ENCODE measurements at regions not wholly inside any gene's neighbourhood (a gene's known extent, or its start where the extent isn't known, plus 50 kb on each side); places are given as distances from the start of the nearest gene placed in this dataset.

DNA sequence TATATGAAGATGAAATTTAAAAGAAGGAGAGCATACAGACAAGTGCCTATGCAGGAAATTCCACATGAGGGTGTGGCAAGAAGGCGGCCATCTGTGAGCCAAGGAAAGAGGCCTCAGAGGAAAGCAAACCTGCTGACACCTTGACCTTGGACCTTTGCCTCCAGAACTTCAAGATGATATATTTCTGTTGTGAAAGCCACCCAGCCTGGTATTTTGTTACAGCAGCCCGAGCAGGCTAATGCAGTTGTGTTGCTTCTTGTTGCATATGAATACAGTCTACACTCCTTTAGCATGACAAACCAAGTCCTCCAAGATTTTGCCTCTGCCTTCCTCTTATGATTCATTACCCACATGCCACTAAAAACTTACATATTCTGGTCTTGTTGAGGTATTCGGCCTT is 374.8 kb upstream of the TRIB2 start:
- no peaks in the 10 kb centered on the region for H3K9me3 ChIP-seq (ENCODE audit: low read depth)
- H3K4me1 ChIP-seq = no peaks in the 10 kb centered on the region
- H3K4me3 ChIP-seq = no peak overlapping the region
- no peak overlapping the region for H3K9ac ChIP-seq
- H3K36me3 ChIP-seq = no peaks in the 10 kb centered on the region
- no peaks in the 10 kb centered on the region for H3K4me1 Mint-ChIP-seq
- no peaks in the 10 kb centered on the region for H3K27me3 ChIP-seq
- no peaks in the 10 kb centered on the region for H3K9me3 Mint-ChIP-seq
- H4K20me1 ChIP-seq (ENCODE audit: low read depth) = no peaks in the 10 kb centered on the region
- H3K4me3 Mint-ChIP-seq = no peak overlapping the region
- no peak overlapping the region for H3K27ac Mint-ChIP-seq
- H3K27me3 Mint-ChIP-seq (ENCODE audit: insufficient read depth, low read depth) = no peaks in the 10 kb centered on the region
- H2AFZ ChIP-seq (replicated peaks) = no peak overlapping the region
- H3K36me3 Mint-ChIP-seq = no peaks in the 10 kb centered on the region
- H3K79me2 ChIP-seq (ENCODE audit: low read depth) = no peaks in the 10 kb centered on the region
- H3K27ac ChIP-seq = no peak overlapping the region
- TF ChIP-seq EZH2phosphoT487 (IDR thresholded peaks at IDR 0.05) (no peak), EZH2 (IDR thresholded peaks at IDR 0.05) (no peak)
- TF ChIP-seq, protein P1, sequence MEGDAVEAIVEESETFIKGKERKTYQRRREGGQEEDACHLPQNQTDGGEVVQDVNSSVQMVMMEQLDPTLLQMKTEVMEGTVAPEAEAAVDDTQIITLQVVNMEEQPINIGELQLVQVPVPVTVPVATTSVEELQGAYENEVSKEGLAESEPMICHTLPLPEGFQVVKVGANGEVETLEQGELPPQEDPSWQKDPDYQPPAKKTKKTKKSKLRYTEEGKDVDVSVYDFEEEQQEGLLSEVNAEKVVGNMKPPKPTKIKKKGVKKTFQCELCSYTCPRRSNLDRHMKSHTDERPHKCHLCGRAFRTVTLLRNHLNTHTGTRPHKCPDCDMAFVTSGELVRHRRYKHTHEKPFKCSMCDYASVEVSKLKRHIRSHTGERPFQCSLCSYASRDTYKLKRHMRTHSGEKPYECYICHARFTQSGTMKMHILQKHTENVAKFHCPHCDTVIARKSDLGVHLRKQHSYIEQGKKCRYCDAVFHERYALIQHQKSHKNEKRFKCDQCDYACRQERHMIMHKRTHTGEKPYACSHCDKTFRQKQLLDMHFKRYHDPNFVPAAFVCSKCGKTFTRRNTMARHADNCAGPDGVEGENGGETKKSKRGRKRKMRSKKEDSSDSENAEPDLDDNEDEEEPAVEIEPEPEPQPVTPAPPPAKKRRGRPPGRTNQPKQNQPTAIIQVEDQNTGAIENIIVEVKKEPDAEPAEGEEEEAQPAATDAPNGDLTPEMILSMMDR (IDR thresholded peaks at IDR 0.05) = no peak
- no peaks in the 10 kb centered on the region for H3F3A ChIP-seq (ENCODE audit: low read depth)
- no peak overlapping the region for H3K4me2 ChIP-seq
- DNase-seq (ENCODE audit: low spot score) = no peak

DNA sequence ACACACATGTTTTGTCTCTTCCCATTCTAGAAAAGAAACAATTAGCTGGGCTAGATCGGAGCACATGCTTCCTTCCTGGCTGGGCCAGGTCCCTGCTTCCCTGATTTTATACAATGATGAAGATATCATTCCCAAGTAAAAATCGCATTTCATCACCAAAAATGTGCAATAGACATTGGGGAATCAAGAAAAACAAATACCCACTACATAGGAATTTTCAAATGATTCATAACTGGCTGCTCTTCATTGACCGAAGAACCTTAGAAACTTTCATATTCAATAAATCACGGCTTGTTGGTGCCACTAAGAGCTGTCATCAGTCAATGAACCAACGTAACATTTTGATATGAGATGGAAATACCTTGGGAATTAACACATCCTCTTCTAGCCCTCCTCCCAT is 373.6 kb upstream of the TRIB2 start:
- Histone ChIP-seq H3K27me3 (no peaks in the 10 kb centered on the region), H3K36me3 (no peaks in the 10 kb centered on the region)
- no peaks in the 10 kb centered on the region for H3K9me3 Mint-ChIP-seq

DNA sequence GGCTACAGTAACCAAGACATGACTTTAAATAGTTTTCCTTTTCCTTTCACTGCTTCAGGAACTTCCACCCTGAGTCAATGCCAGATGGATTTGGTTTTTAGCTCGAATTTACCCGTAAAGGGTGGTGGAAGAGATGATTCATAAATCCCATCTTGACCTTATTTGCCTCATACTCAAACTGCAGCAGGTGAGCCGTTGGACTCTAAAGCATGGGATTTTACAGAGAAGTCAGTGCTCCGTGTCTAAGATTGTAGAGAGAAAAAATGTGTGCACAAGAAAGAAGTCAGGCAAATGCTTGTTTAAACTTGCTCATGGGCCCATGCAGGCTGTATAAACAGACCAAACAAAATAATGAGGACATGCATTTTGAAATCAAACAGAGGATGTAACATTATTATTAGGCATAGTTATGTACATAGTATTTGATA is 369.7 kb upstream of the TRIB2 start:
- no peaks in the 10 kb centered on the region for H3K9me3 Mint-ChIP-seq
- H3K27me3 Mint-ChIP-seq (ENCODE audit: insufficient read depth, low read depth) = no peaks in the 10 kb centered on the region
- Histone ChIP-seq H3K27me3 (no peaks in the 10 kb centered on the region), H3K9me3 (ENCODE audit: low read depth) (no peaks in the 10 kb centered on the region), H3K36me3 (no peaks in the 10 kb centered on the region), H3K79me2 (ENCODE audit: low read depth) (no peaks in the 10 kb centered on the region), H3F3A (ENCODE audit: low read depth) (no peaks in the 10 kb centered on the region), H4K20me1 (ENCODE audit: low read depth) (no peaks in the 10 kb centered on the region), H3K4me1 (no peaks in the 10 kb centered on the region), H2AFZ (replicated peaks) (no peak overlapping the region), H3K9ac (no peak overlapping the region), H3K4me3 (no peak overlapping the region), H3K27ac (no peak overlapping the region), H3K4me2 (no peak overlapping the region)
- no peak overlapping the region for H3K27ac Mint-ChIP-seq
- no peak for TF ChIP-seq EZH2 (IDR thresholded peaks at IDR 0.05)
- TF ChIP-seq, protein P1 (IDR thresholded peaks at IDR 0.05) = no peak
- TF ChIP-seq EZH2phosphoT487 (IDR thresholded peaks at IDR 0.05) = no peak
- DNase-seq (ENCODE audit: low spot score) = no peak
- H3K4me1 Mint-ChIP-seq = no peaks in the 10 kb centered on the region
- H3K4me3 Mint-ChIP-seq = no peak overlapping the region
- H3K36me3 Mint-ChIP-seq = no peaks in the 10 kb centered on the region

More for the DNA sequence above, 373.6 kb upstream of the TRIB2 start:
- Mint-ChIP-seq H3K27ac (no peak overlapping the region), H3K27me3 (ENCODE audit: insufficient read depth, low read depth) (no peaks in the 10 kb centered on the region), H3K4me3 (no peak overlapping the region), H3K4me1 (no peaks in the 10 kb centered on the region), H3K36me3 (no peaks in the 10 kb centered on the region)
- Histone ChIP-seq H3K9me3 (ENCODE audit: low read depth) (no peaks in the 10 kb centered on the region), H3K4me2 (no peak overlapping the region), H3K27ac (no peak overlapping the region), H3F3A (ENCODE audit: low read depth) (no peaks in the 10 kb centered on the region), H3K9ac (no peak overlapping the region), H3K4me1 (no peaks in the 10 kb centered on the region), H4K20me1 (ENCODE audit: low read depth) (no peaks in the 10 kb centered on the region), H2AFZ (replicated peaks) (no peak overlapping the region), H3K79me2 (ENCODE audit: low read depth) (no peaks in the 10 kb centered on the region), H3K4me3 (no peak overlapping the region)
- no peak for DNase-seq (ENCODE audit: low spot score)
- TF ChIP-seq EZH2phosphoT487 (IDR thresholded peaks at IDR 0.05) (no peak), EZH2 (IDR thresholded peaks at IDR 0.05) (no peak)
- TF ChIP-seq, protein P1 (IDR thresholded peaks at IDR 0.05) = no peak
